Keratinocyte (primary cell): ENCODE measurements at regions not wholly inside any gene's neighbourhood (a gene's known extent, or its start where the extent isn't known, plus 50 kb on each side); places are given as distances from the start of the nearest gene placed in this dataset.

Experiments used
- DNase-seq: peaks from one replicate; pipeline ENCODE4 v3.0.0-alpha.2; 2011; ENCODE audit warnings: low read depth, missing footprints, low spot score
- FAIRE-seq: peaks from 2 replicates; lab custom pipeline; 2011; peaks lifted over from hg19 to GRCh38; lab: Jason Lieb, UNC
- H2AFZ ChIP-seq: 2 replicates; pipeline ENCODE4 v1.6.0; 2012; ENCODE audit warnings: low read length, control low read depth, inconsistent platforms; ENCODE audit not compliant: control insufficient read depth
- H3K27ac ChIP-seq: 2 replicates; pipeline ENCODE4 v1.5.1; 2011; ENCODE audit warnings: low read length; ENCODE audit not compliant: control insufficient read depth, insufficient read depth
- H3K27me3 ChIP-seq: 3 replicates; pipeline ENCODE4 v1.6.0; 2011; ENCODE audit warnings: low read length; ENCODE audit not compliant: control insufficient read depth, insufficient read depth; ENCODE audit errors: extremely low read depth
- H3K36me3 ChIP-seq, 2 experiments: 2 replicates in 1 of 2; 3 replicates in 1 of 2; pipeline ENCODE4 v1.5.1; 2011; ENCODE audit warnings: low read length in 2 of 2, mild to moderate bottlenecking in 1 of 2; ENCODE audit not compliant: control insufficient read depth in 2 of 2, insufficient read depth in 2 of 2; ENCODE audit errors: extremely low read depth in 1 of 2
- H3K4me1 ChIP-seq: 3 replicates; pipeline ENCODE4 v1.5.1; 2011; ENCODE audit warnings: low read length; ENCODE audit not compliant: control insufficient read depth, insufficient read depth; ENCODE audit errors: extremely low read depth
- H3K4me2 ChIP-seq: 3 replicates; pipeline ENCODE4 v1.6.0; 2011; ENCODE audit warnings: low read depth, low read length; ENCODE audit not compliant: control insufficient read depth, insufficient read depth; ENCODE audit errors: extremely low read depth
- H3K4me3 ChIP-seq, 3 experiments: fragments of 200-600 bp in 1 of 3; sonication (generic) in 1 of 3; 2 replicates in 2 of 3; 3 replicates in 1 of 3; pipeline ENCODE4 v1.5.1; 2011 to 2016; ENCODE audit warnings: low read length in 3 of 3, mild to moderate bottlenecking in 3 of 3, control low read depth in 2 of 3, inconsistent platforms in 1 of 3, low read depth in 1 of 3, mixed read lengths in 1 of 3, mixed run types in 1 of 3, moderate library complexity in 1 of 3; ENCODE audit not compliant: control insufficient read depth in 2 of 3, insufficient read depth in 2 of 3; ENCODE audit errors: extremely low read depth in 1 of 3
- H3K79me2 ChIP-seq: 2 replicates; pipeline ENCODE4 v1.6.0; 2012; ENCODE audit warnings: low read length; ENCODE audit not compliant: control insufficient read depth, insufficient read depth
- H3K9ac ChIP-seq: 3 replicates; pipeline ENCODE4 v1.6.0; 2011; ENCODE audit warnings: low read length; ENCODE audit not compliant: control insufficient read depth, insufficient read depth; ENCODE audit errors: extremely low read depth
- H3K9me1 ChIP-seq: 3 replicates; pipeline ENCODE4 v1.6.0; 2011; ENCODE audit warnings: low read length; ENCODE audit not compliant: control insufficient read depth, insufficient read depth; ENCODE audit errors: extremely low read depth
- H3K9me3 ChIP-seq: 2 replicates; pipeline ENCODE4 v1.5.1; 2012; ENCODE audit warnings: low read depth, low read length; ENCODE audit not compliant: control insufficient read depth
- H4K20me1 ChIP-seq: 3 replicates; pipeline ENCODE4 v1.6.0; 2011; ENCODE audit warnings: low read length; ENCODE audit not compliant: control insufficient read depth, insufficient read depth; ENCODE audit errors: extremely low read depth
- EZH2 ChIP-seq: IDR thresholded peaks from one replicate; pipeline ENCODE4 v1.6.1; 2012; ENCODE audit warnings: inconsistent platforms, mild to moderate bottlenecking, low read length, moderate library complexity
- dilution Hi-C: fragments of 300-500 bp; cut with MboI; formaldehyde crosslinking; loops from one replicate; pipeline ENCODE4 v1.7.0; 2020; ENCODE audit warnings: low sequenced_read_pairs; ENCODE audit not compliant: extremely low pct_ligation_motif_present
- TF ChIP-seq, protein P1 (sequence below), 3 experiments: IDR thresholded peaks in 1 of 3; conservative IDR thresholded peaks in 1 of 3; optimal IDR thresholded peaks in 1 of 3; 2 replicates in 2 of 3; 3 replicates in 1 of 3; pipeline versions ENCODE3 to v1.5.1; 2011; ENCODE audit warnings: low read length in 3 of 3, mild to moderate bottlenecking in 3 of 3, moderate library complexity in 2 of 3, control low read depth in 1 of 3, inconsistent platforms in 1 of 3; ENCODE audit not compliant: insufficient read depth in 2 of 3; ENCODE audit errors: extremely low read depth in 1 of 3

DNA sequence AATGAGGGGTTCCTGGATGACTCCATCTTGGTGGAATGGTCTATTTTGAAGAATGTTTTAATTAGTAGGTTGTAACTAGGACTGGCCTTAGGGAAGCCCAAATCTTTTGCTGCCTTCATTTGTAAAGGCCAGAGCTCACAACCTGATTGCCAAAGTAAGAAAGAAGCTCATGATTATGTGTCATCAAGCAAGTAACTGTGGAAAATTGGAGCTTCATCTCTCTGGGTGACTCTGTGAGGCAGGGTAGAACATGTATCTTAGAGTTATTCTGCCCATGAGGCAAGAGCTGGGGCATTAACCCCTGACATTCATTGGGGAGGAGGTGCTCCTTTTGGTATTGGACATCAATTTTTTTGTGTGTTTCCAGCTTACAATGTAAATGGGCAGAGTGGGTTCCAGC is 273.9 kb upstream of the JAG1 start:
- dilution Hi-C loops, result no loop called here
- no peak for DNase-seq
- H2AFZ ChIP-seq, result peak overlapping the region; percentile 12
- H3K9ac ChIP-seq, result no peak overlapping the region
- H3K36me3 ChIP-seq, result no peaks in the 10 kb centered on the region
- no peaks in the 10 kb centered on the region for H4K20me1 ChIP-seq
- peak; percentile 41 for FAIRE-seq
- peaks cover 12% of the 10 kb centered on the region for H3K4me1 ChIP-seq
- no peak overlapping the region for H3K4me3 ChIP-seq
- no peak overlapping the region for H3K27ac ChIP-seq
- no peaks in the 10 kb centered on the region for H3K79me2 ChIP-seq
- H3K4me2 ChIP-seq, result no peak overlapping the region
- no peaks in the 10 kb centered on the region for H3K27me3 ChIP-seq
- TF ChIP-seq, protein P1, sequence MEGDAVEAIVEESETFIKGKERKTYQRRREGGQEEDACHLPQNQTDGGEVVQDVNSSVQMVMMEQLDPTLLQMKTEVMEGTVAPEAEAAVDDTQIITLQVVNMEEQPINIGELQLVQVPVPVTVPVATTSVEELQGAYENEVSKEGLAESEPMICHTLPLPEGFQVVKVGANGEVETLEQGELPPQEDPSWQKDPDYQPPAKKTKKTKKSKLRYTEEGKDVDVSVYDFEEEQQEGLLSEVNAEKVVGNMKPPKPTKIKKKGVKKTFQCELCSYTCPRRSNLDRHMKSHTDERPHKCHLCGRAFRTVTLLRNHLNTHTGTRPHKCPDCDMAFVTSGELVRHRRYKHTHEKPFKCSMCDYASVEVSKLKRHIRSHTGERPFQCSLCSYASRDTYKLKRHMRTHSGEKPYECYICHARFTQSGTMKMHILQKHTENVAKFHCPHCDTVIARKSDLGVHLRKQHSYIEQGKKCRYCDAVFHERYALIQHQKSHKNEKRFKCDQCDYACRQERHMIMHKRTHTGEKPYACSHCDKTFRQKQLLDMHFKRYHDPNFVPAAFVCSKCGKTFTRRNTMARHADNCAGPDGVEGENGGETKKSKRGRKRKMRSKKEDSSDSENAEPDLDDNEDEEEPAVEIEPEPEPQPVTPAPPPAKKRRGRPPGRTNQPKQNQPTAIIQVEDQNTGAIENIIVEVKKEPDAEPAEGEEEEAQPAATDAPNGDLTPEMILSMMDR (optimal IDR thresholded peaks at IDR 0.05 in 1 of 3, IDR thresholded peaks at IDR 0.05 in 1 of 3, conservative IDR thresholded peaks at IDR 0.05 in 1 of 3; ENCODE audit: extremely low read depth in 1 of 3, insufficient read depth in 2 of 3, low read length in 3 of 3), result no peak
- TF ChIP-seq EZH2, result no peak
- H3K9me3 ChIP-seq, result no peaks in the 10 kb centered on the region
- no peaks in the 10 kb centered on the region for H3K9me1 ChIP-seq

DNA sequence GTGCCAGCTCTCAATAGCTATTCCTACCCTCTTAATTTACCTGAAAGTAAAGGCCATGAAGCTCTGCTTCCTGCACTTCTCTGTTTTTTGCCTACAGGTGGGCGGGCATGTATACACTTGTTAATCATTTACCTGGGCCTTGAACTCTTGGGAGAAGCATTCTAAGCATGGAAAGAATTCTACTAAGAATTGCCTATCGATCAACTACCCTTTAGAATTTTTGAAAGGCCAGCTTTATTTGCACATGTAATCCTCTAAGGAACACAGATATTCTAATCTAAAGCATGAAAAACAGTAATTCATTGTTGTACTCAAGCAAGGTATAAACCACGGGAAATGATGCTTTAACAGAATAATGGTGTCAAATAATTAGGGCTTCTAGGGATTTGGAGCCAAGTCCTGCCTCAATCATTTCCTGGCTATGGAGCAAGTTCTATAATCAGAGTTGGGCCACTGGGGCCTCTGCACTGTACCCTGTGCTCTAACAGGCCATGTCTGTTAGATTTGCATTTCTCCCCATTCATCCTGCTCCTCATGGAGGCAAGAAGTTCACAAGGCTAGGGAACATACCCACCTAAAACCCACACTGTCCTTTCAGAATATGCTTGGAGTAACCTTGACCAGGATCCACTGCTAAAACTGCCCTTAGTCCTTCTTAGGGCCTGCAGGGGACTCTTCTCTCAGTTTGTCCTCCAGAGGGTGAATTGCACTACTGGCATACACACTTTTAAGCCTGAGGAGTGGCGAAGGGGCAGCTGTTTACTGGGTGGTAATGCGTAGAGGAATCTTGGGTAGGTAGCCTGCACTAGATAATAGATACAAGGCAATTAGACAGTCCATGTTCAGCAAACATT is 276.4 kb upstream of the JAG1 start:
- Histone ChIP-seq H3K9me3 (no peaks in the 10 kb centered on the region), H2AFZ (no peak overlapping the region), H3K79me2 (no peaks in the 10 kb centered on the region), H3K9me1 (no peaks in the 10 kb centered on the region), H3K27me3 (no peaks in the 10 kb centered on the region), H3K4me1 (peaks cover 36% of the 10 kb centered on the region), H3K36me3 (no peaks in the 10 kb centered on the region), H4K20me1 (no peaks in the 10 kb centered on the region), H3K9ac (no peak overlapping the region), H3K27ac (no peak overlapping the region), H3K4me2 (no peak overlapping the region), H3K4me3 (no peak overlapping the region)
- dilution Hi-C loops, result no loop called here
- TF ChIP-seq, protein P1 (optimal IDR thresholded peaks at IDR 0.05 in 1 of 3, IDR thresholded peaks at IDR 0.05 in 1 of 3, conservative IDR thresholded peaks at IDR 0.05 in 1 of 3; ENCODE audit: extremely low read depth in 1 of 3, insufficient read depth in 2 of 3, low read length in 3 of 3), result no peak
- TF ChIP-seq EZH2, result no peak
- FAIRE-seq (peak; percentile 68), DNase-seq (no peak)
